Keratinocyte (primary cell): ENCODE measurements at regions not wholly inside any gene's neighbourhood (a gene's known extent, or its start where the extent isn't known, plus 50 kb on each side); places are given as distances from the start of the nearest gene placed in this dataset.

ENCODE experiments used
- DNase-seq: peaks from one replicate; pipeline ENCODE4 v3.0.0-alpha.2; 2011; ENCODE audit warnings: low read depth, missing footprints, low spot score
- FAIRE-seq: peaks from 2 replicates; lab custom pipeline; 2011; peaks lifted over from hg19 to GRCh38; lab: Jason Lieb, UNC
- H2AFZ ChIP-seq: 2 replicates; pipeline ENCODE4 v1.6.0; 2012; ENCODE audit warnings: low read length, control low read depth, inconsistent platforms; ENCODE audit not compliant: control insufficient read depth
- H3K27ac ChIP-seq: 2 replicates; pipeline ENCODE4 v1.5.1; 2011; ENCODE audit warnings: low read length; ENCODE audit not compliant: control insufficient read depth, insufficient read depth
- H3K27me3 ChIP-seq: 3 replicates; pipeline ENCODE4 v1.6.0; 2011; ENCODE audit warnings: low read length; ENCODE audit not compliant: control insufficient read depth, insufficient read depth; ENCODE audit errors: extremely low read depth
- H3K36me3 ChIP-seq, 2 experiments: 2 replicates in 1 of 2; 3 replicates in 1 of 2; pipeline ENCODE4 v1.5.1; 2011; ENCODE audit warnings: low read length in 2 of 2, mild to moderate bottlenecking in 1 of 2; ENCODE audit not compliant: control insufficient read depth in 2 of 2, insufficient read depth in 2 of 2; ENCODE audit errors: extremely low read depth in 1 of 2
- H3K4me1 ChIP-seq: 3 replicates; pipeline ENCODE4 v1.5.1; 2011; ENCODE audit warnings: low read length; ENCODE audit not compliant: control insufficient read depth, insufficient read depth; ENCODE audit errors: extremely low read depth
- H3K4me2 ChIP-seq: 3 replicates; pipeline ENCODE4 v1.6.0; 2011; ENCODE audit warnings: low read depth, low read length; ENCODE audit not compliant: control insufficient read depth, insufficient read depth; ENCODE audit errors: extremely low read depth
- H3K4me3 ChIP-seq, 3 experiments: fragments of 200-600 bp in 1 of 3; sonication (generic) in 1 of 3; 2 replicates in 2 of 3; 3 replicates in 1 of 3; pipeline ENCODE4 v1.5.1; 2011 to 2016; ENCODE audit warnings: low read length in 3 of 3, mild to moderate bottlenecking in 3 of 3, control low read depth in 2 of 3, inconsistent platforms in 1 of 3, low read depth in 1 of 3, mixed read lengths in 1 of 3, mixed run types in 1 of 3, moderate library complexity in 1 of 3; ENCODE audit not compliant: control insufficient read depth in 2 of 3, insufficient read depth in 2 of 3; ENCODE audit errors: extremely low read depth in 1 of 3
- H3K79me2 ChIP-seq: 2 replicates; pipeline ENCODE4 v1.6.0; 2012; ENCODE audit warnings: low read length; ENCODE audit not compliant: control insufficient read depth, insufficient read depth
- H3K9ac ChIP-seq: 3 replicates; pipeline ENCODE4 v1.6.0; 2011; ENCODE audit warnings: low read length; ENCODE audit not compliant: control insufficient read depth, insufficient read depth; ENCODE audit errors: extremely low read depth
- H3K9me1 ChIP-seq: 3 replicates; pipeline ENCODE4 v1.6.0; 2011; ENCODE audit warnings: low read length; ENCODE audit not compliant: control insufficient read depth, insufficient read depth; ENCODE audit errors: extremely low read depth
- H3K9me3 ChIP-seq: 2 replicates; pipeline ENCODE4 v1.5.1; 2012; ENCODE audit warnings: low read depth, low read length; ENCODE audit not compliant: control insufficient read depth
- H4K20me1 ChIP-seq: 3 replicates; pipeline ENCODE4 v1.6.0; 2011; ENCODE audit warnings: low read length; ENCODE audit not compliant: control insufficient read depth, insufficient read depth; ENCODE audit errors: extremely low read depth
- CTCF ChIP-seq, 3 experiments: IDR thresholded peaks in 1 of 3; conservative IDR thresholded peaks in 1 of 3; optimal IDR thresholded peaks in 1 of 3; 2 replicates in 2 of 3; 3 replicates in 1 of 3; pipeline versions ENCODE3 to v1.5.1; 2011; ENCODE audit warnings: low read length in 3 of 3, mild to moderate bottlenecking in 3 of 3, moderate library complexity in 2 of 3, control low read depth in 1 of 3, inconsistent platforms in 1 of 3; ENCODE audit not compliant: insufficient read depth in 2 of 3; ENCODE audit errors: extremely low read depth in 1 of 3
- EZH2 ChIP-seq: IDR thresholded peaks from one replicate; pipeline ENCODE4 v1.6.1; 2012; ENCODE audit warnings: inconsistent platforms, mild to moderate bottlenecking, low read length, moderate library complexity
- dilution Hi-C: fragments of 300-500 bp; cut with MboI; formaldehyde crosslinking; loops from one replicate; pipeline ENCODE4 v1.7.0; 2020; ENCODE audit warnings: low sequenced_read_pairs; ENCODE audit not compliant: extremely low pct_ligation_motif_present

GRCh38 chr12:92543359-92543758, 159.4 kb upstream of the PLEKHG7 start:
- DNase-seq (no peak), FAIRE-seq (no peak)

GRCh38 chr12:92541731-92542130, 161.1 kb upstream of the PLEKHG7 start:
- Histone ChIP-seq H3K4me1 (peaks cover 18% of the 10 kb centered on the region), H3K4me3 (no peak overlapping the region), H4K20me1 (no peaks in the 10 kb centered on the region), H3K79me2 (no peaks in the 10 kb centered on the region), H3K4me2 (no peak overlapping the region), H3K27me3 (no peaks in the 10 kb centered on the region), H3K9ac (no peak overlapping the region), H3K9me3 (no peaks in the 10 kb centered on the region), H3K9me1 (no peaks in the 10 kb centered on the region), H3K36me3 (no peaks in the 10 kb centered on the region), H2AFZ (no peak overlapping the region), H3K27ac (no peak overlapping the region)
- dilution Hi-C loops = no loop called here
- no peak for DNase-seq
- no peak for TF ChIP-seq CTCF (optimal IDR thresholded peaks at IDR 0.05 in 1 of 3, IDR thresholded peaks at IDR 0.05 in 1 of 3, conservative IDR thresholded peaks at IDR 0.05 in 1 of 3; ENCODE audit: extremely low read depth in 1 of 3, insufficient read depth in 2 of 3, low read length in 3 of 3)
- no peak for TF ChIP-seq EZH2
- no peak for FAIRE-seq

More at GRCh38 chr12:92543359-92543758, 159.4 kb upstream of the PLEKHG7 start:
- Histone ChIP-seq H3K79me2 (no peaks in the 10 kb centered on the region), H3K9me1 (no peaks in the 10 kb centered on the region), H3K4me3 (no peak overlapping the region), H4K20me1 (no peaks in the 10 kb centered on the region), H3K9me3 (no peaks in the 10 kb centered on the region), H2AFZ (no peak overlapping the region), H3K27me3 (no peaks in the 10 kb centered on the region), H3K36me3 (no peaks in the 10 kb centered on the region), H3K4me1 (peaks cover 18% of the 10 kb centered on the region), H3K27ac (no peak overlapping the region), H3K4me2 (no peak overlapping the region), H3K9ac (no peak overlapping the region)
- dilution Hi-C loops = no loop called here
- TF ChIP-seq EZH2 = no peak
- no peak for TF ChIP-seq CTCF (optimal IDR thresholded peaks at IDR 0.05 in 1 of 3, IDR thresholded peaks at IDR 0.05 in 1 of 3, conservative IDR thresholded peaks at IDR 0.05 in 1 of 3; ENCODE audit: extremely low read depth in 1 of 3, insufficient read depth in 2 of 3, low read length in 3 of 3)
